ENCODE measurements at regions not wholly inside any gene's neighbourhood (a gene's known extent, or its start where the extent isn't known, plus 50 kb on each side); places are given as distances from the start of the nearest gene placed in this dataset.

DNA sequence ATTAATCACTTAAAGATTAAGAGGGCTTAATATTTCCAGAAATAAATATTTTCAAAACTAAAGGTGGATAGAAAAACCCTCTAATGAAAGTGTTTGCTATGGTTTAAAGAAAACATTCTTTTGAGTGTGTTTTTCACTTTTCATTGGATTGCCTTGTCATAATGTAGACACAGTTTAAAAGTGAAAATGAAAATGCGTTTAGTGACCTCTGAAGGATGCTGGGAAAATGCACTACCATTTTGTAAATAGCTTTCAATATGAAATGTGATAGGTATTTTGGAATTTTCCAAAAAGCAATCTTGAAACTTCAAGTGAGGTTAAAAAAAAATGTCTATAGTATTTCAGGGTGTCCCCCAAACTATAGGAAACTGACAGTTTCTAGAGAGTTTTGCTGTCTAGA, 642.2 kb downstream of the C4orf33 start:
- no peak overlapping the region for H3K4me3 Mint-ChIP-seq
- no peak for DNase-seq
- no peaks in the 10 kb centered on the region for H3K27me3 Mint-ChIP-seq
- intact Hi-C loops (cut with micrococcal nuclease) = no loop called here
- H3K27ac Mint-ChIP-seq = no peak overlapping the region
- no peaks in the 10 kb centered on the region for H3K9me3 Mint-ChIP-seq
- POLR2A ChIA-PET = no interaction called here
- CTCF ChIA-PET = no interaction called here
- no peaks in the 10 kb centered on the region for H3K36me3 Mint-ChIP-seq (ENCODE audit: low read depth)
- ATAC-seq (ENCODE audit: low read depth) = no peak
- TF ChIP-seq CTCF (IDR thresholded peaks at IDR 0.05) = no peak
- no peaks in the 10 kb centered on the region for H3K4me1 Mint-ChIP-seq

DNA sequence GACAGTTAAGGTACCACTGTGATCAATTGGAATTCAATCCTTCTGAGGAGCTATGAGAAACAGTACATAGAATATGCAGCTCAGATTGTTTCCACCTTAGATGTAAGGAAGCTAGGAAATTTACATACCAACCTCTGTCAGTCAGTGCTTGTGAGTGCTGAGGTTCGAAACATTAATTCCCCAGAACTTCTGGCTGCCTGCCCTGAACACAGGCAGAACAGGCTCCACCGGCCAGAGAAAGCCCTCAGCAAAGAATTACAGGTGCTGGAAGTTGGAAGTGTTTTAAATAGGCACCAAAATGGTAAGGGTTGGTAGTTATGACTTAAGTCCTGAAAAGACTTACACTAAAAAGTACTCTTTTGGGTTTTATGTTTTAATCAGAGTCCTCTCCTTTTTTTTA, 651.8 kb downstream of the C4orf33 start:
- Mint-ChIP-seq H3K4me3 (no peak overlapping the region), H3K9me3 (no peaks in the 10 kb centered on the region)
- CTCF ChIA-PET = no interaction called here

DNA sequence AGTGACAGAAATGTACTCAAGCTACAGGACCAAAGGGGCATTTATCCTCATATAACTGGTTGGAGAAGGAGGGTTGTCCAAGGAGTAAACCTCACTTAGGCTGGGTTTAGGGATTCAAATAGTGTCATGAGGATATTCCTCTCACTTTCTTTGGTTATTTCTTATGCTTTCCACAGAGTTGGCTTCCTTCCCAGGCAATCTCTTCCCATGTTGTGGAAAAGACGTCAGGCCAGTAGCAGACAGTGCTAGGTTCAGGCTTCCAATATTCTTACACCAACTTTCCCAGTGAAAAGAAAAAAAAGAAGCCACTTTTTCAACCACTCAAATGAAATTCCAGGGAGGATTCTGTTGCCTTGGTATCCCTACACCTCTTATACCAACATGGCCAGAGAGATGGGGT, 653.0 kb downstream of the C4orf33 start:
- no peak for TF ChIP-seq CTCF (IDR thresholded peaks at IDR 0.05)
- ATAC-seq (ENCODE audit: low read depth) = no peak
- no peaks in the 10 kb centered on the region for H3K4me1 Mint-ChIP-seq
- no peak overlapping the region for H3K4me3 Mint-ChIP-seq
- DNase-seq = no peak
- H3K9me3 Mint-ChIP-seq = no peaks in the 10 kb centered on the region
- no peaks in the 10 kb centered on the region for H3K27me3 Mint-ChIP-seq
- H3K36me3 Mint-ChIP-seq (ENCODE audit: low read depth) = no peaks in the 10 kb centered on the region
- no peak overlapping the region for H3K27ac Mint-ChIP-seq
- POLR2A ChIA-PET = no interaction called here
- intact Hi-C loops (cut with micrococcal nuclease) = no loop called here
- CTCF ChIA-PET = no interaction called here

More for the DNA sequence above, 651.8 kb downstream of the C4orf33 start:
- Mint-ChIP-seq H3K27ac (no peak overlapping the region), H3K27me3 (no peaks in the 10 kb centered on the region), H3K36me3 (ENCODE audit: low read depth) (no peaks in the 10 kb centered on the region), H3K4me1 (no peaks in the 10 kb centered on the region)
- POLR2A ChIA-PET = no interaction called here
- no peak for TF ChIP-seq CTCF (IDR thresholded peaks at IDR 0.05)
- ATAC-seq (ENCODE audit: low read depth) (no peak), DNase-seq (no peak)
- intact Hi-C loops (cut with micrococcal nuclease) = no loop called here

GRCh38 chr4:129751646-129752045, 655.7 kb downstream of the C4orf33 start:
- ATAC-seq (ENCODE audit: low read depth) (no peak), DNase-seq (no peak)
- Mint-ChIP-seq H3K9me3 (peaks cover 5% of the 10 kb centered on the region), H3K27me3 (no peaks in the 10 kb centered on the region), H3K27ac (no peak overlapping the region), H3K4me1 (no peaks in the 10 kb centered on the region), H3K36me3 (ENCODE audit: low read depth) (no peaks in the 10 kb centered on the region), H3K4me3 (no peak overlapping the region)
- intact Hi-C loops (cut with micrococcal nuclease) = no loop called here
- CTCF ChIA-PET = no interaction called here
- no peak for TF ChIP-seq CTCF (IDR thresholded peaks at IDR 0.05)
- POLR2A ChIA-PET = no interaction called here

DNA sequence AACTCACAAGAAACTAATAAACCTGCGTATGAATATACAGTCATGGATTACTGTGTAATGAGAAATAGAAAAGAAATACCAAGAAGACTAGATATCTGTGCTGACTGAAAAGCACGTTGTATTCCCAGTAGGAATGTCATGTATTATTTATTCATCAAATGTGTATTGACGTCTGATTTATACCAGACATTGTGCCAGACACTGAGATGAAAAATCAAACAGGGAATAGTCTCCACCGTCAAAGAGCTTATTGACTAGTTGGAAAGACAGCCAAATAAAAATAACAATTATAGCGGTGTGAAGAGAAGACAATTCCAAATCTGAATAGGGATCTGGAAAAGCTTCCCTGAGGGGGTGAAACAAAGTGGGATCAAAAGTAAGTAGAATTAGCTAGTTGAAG, 687.6 kb downstream of the C4orf33 start:
- CTCF ChIA-PET = no interaction called here
- H3K4me3 Mint-ChIP-seq = no peak overlapping the region

More for the DNA sequence above, 687.6 kb downstream of the C4orf33 start:
- Mint-ChIP-seq H3K27ac (no peak overlapping the region), H3K27me3 (no peaks in the 10 kb centered on the region), H3K9me3 (peaks cover 2% of the 10 kb centered on the region), H3K36me3 (ENCODE audit: low read depth) (no peaks in the 10 kb centered on the region), H3K4me1 (no peaks in the 10 kb centered on the region)
- intact Hi-C loops (cut with micrococcal nuclease) = no loop called here
- POLR2A ChIA-PET = no interaction called here
- no peak for TF ChIP-seq CTCF (IDR thresholded peaks at IDR 0.05)
- ATAC-seq (ENCODE audit: low read depth) (no peak), DNase-seq (no peak)

Data from activated B cell treated with CpG ODN at 0.5 μM for 24 hours (primary cell).